Smooth muscle cell (in vitro differentiated cells): ENCODE measurements at regions not wholly inside any gene's neighbourhood (a gene's known extent, or its start where the extent isn't known, plus 50 kb on each side); places are given as distances from the start of the nearest gene placed in this dataset.

Source experiments
- DNase-seq: peaks from one replicate; lab custom pipeline; 2025; ENCODE audit not compliant: unreplicated experiment; lab: John Stamatoyannopoulos, UW
- H2AFZ ChIP-seq: fragments of 200-600 bp; sonication (generic); 2 replicates; pipeline ENCODE4 v1.6.0; 2016; ENCODE audit warnings: antibody characterized with exemption, low read depth, mild to moderate bottlenecking
- H3F3A ChIP-seq: fragments of 200-600 bp; sonication (generic); 2 replicates; pipeline ENCODE4 v1.6.0; 2017; ENCODE audit warnings: antibody characterized with exemption, low read depth
- H3K27ac ChIP-seq: fragments of 200-600 bp; sonication (generic); 2 replicates; pipeline ENCODE4 v1.5.1; 2016; ENCODE audit warnings: low read depth, mild to moderate bottlenecking
- H3K27me3 ChIP-seq: fragments of 200-600 bp; sonication (generic); 2 replicates; pipeline ENCODE4 v1.6.1; 2016; ENCODE audit warnings: low read depth, mild to moderate bottlenecking
- H3K36me3 ChIP-seq: fragments of 200-600 bp; sonication (generic); 2 replicates; pipeline ENCODE4 v1.5.1; 2016; ENCODE audit warnings: low read depth
- H3K4me1 ChIP-seq: fragments of 200-600 bp; sonication (generic); 2 replicates; pipeline ENCODE4 v1.5.1; 2016; ENCODE audit warnings: low read depth
- H3K4me2 ChIP-seq: fragments of 200-600 bp; sonication (generic); 2 replicates; pipeline ENCODE4 v1.6.0; 2016; ENCODE audit warnings: mild to moderate bottlenecking
- H3K4me3 ChIP-seq: fragments of 200-600 bp; sonication (generic); 2 replicates; pipeline ENCODE4 v1.5.1; 2016; ENCODE audit warnings: mild to moderate bottlenecking
- H3K79me2 ChIP-seq: fragments of 200-600 bp; sonication (generic); 2 replicates; pipeline ENCODE4 v1.6.0; 2016; ENCODE audit warnings: low read depth, mild to moderate bottlenecking
- H3K9ac ChIP-seq: fragments of 200-600 bp; sonication (generic); 2 replicates; pipeline ENCODE4 v1.6.0; 2016; ENCODE audit warnings: low read depth
- H3K9me3 ChIP-seq: fragments of 200-600 bp; sonication (generic); replicated peaks from 2 replicates; pipeline ENCODE4 v1.5.1; 2016; ENCODE audit warnings: low read depth
- H4K20me1 ChIP-seq: fragments of 200-600 bp; sonication (generic); 2 replicates; pipeline ENCODE4 v1.6.0; 2016; ENCODE audit warnings: low read depth
- CTCF ChIP-seq: fragments of 200-600 bp; sonication (generic); IDR thresholded peaks from 2 replicates; pipeline ENCODE4 v1.5.1; 2017; ENCODE audit warnings: borderline replicate concordance, mild to moderate bottlenecking, antibody characterized with exemption; ENCODE audit not compliant: insufficient read depth, poor library complexity, severe bottlenecking
- WGBS: methylation state at CpG from one replicate; pipeline ENCODE4 v1.1.7; 2016; ENCODE audit warnings: low lambda C conversion rate; 5-methylcytosine and 5-hydroxymethylcytosine counted together

- Histone ChIP-seq H2AFZ (no peak overlapping the region), H3K4me1 (no peaks in the 10 kb centered on the region), H3K79me2 (no peaks in the 10 kb centered on the region), H3K27me3 (no peaks in the 10 kb centered on the region), H3K9me3 (no peaks in the 10 kb centered on the region), H3K4me3 (no peak overlapping the region), H3K27ac (no peak overlapping the region), H3K36me3 (no peaks in the 10 kb centered on the region), H4K20me1 (no peaks in the 10 kb centered on the region), H3K9ac (no peak overlapping the region), H3K4me2 (no peak overlapping the region), H3F3A (no peaks in the 10 kb centered on the region)
- WGBS, result 71% methylated on average over 5 of the region's 5 CpGs
- no peak for DNase-seq
- TF ChIP-seq CTCF, result no peak
These were observed 250.9 kb downstream of the LIG4 start for GRCh38 chr13:107964395-107964794.

- TF ChIP-seq CTCF, result no peak
- Histone ChIP-seq H3K79me2 (no peaks in the 10 kb centered on the region), H3K4me1 (no peaks in the 10 kb centered on the region), H3K9me3 (no peaks in the 10 kb centered on the region), H3K27me3 (no peaks in the 10 kb centered on the region), H2AFZ (no peak overlapping the region), H3K4me3 (no peak overlapping the region), H4K20me1 (no peaks in the 10 kb centered on the region), H3K4me2 (no peak overlapping the region), H3K36me3 (no peaks in the 10 kb centered on the region), H3K9ac (no peak overlapping the region), H3F3A (no peaks in the 10 kb centered on the region), H3K27ac (no peak overlapping the region)
- no peak for DNase-seq
- 58% methylated on average over 1 of the region's 1 CpG for WGBS
These were observed 253.3 kb downstream of the LIG4 start for GRCh38 chr13:107961849-107962608.

- H3K27me3 ChIP-seq, result no peaks in the 10 kb centered on the region
- no peak overlapping the region for H3K27ac ChIP-seq
- no peak overlapping the region for H2AFZ ChIP-seq
- H3K4me1 ChIP-seq, result no peaks in the 10 kb centered on the region
- 57% methylated on average over 1 of the region's 1 CpG for WGBS
- H3K79me2 ChIP-seq, result no peaks in the 10 kb centered on the region
- no peak overlapping the region for H3K9ac ChIP-seq
- H3K9me3 ChIP-seq, result no peaks in the 10 kb centered on the region
- no peak overlapping the region for H3K4me2 ChIP-seq
- no peak for DNase-seq
- no peak overlapping the region for H3K4me3 ChIP-seq
- no peak for TF ChIP-seq CTCF
- H3F3A ChIP-seq, result no peaks in the 10 kb centered on the region
- no peaks in the 10 kb centered on the region for H4K20me1 ChIP-seq
- H3K36me3 ChIP-seq, result no peaks in the 10 kb centered on the region
These were observed 255.0 kb downstream of the LIG4 start for GRCh38 chr13:107960301-107960700.

GRCh38 chr13:107956889-107957288 lies 258.4 kb downstream of the LIG4 start:
- H3K27ac ChIP-seq, result no peak overlapping the region
- TF ChIP-seq CTCF, result no peak
- no peak overlapping the region for H3K9ac ChIP-seq
- H4K20me1 ChIP-seq, result no peaks in the 10 kb centered on the region
- H3K9me3 ChIP-seq, result no peaks in the 10 kb centered on the region
- H3F3A ChIP-seq, result no peaks in the 10 kb centered on the region
- no peaks in the 10 kb centered on the region for H3K79me2 ChIP-seq
- no peak overlapping the region for H3K4me3 ChIP-seq
- no peak overlapping the region for H2AFZ ChIP-seq
- DNase-seq, result no peak
- no peak overlapping the region for H3K4me2 ChIP-seq
- no peaks in the 10 kb centered on the region for H3K4me1 ChIP-seq
- no peaks in the 10 kb centered on the region for H3K27me3 ChIP-seq
- H3K36me3 ChIP-seq, result no peaks in the 10 kb centered on the region
- WGBS, result 84% methylated on average over 3 of the region's 3 CpGs
